Right lobe of liver (tissue), 6 donors: ENCODE measurements at regions not wholly inside any gene's neighbourhood (a gene's known extent, or its start where the extent isn't known, plus 50 kb on each side); places are given as distances from the start of the nearest gene placed in this dataset.
A peak's percentile ranks its signal among the peaks of the same experiment; 100 is the strongest.
"Not testable (repeated sequence)": the region's sequence is repeated elsewhere in the genome, so short reads cannot be mapped to it uniquely, and the experiment has no call there.

Source experiments
- ATAC-seq, 4 donors: fragments of 200-7000 bp; cut with Tn5 transposase; one replicate each; pipeline ENCODE4 v1.9.1; 2020; ENCODE audit warnings: mild to moderate bottlenecking in 4 of 4, moderate library complexity in 4 of 4
- DNase-seq, 3 donors: peaks; one replicate each; pipeline ENCODE4 v3.0.0-alpha.2; 2020
- H3K27ac ChIP-seq, 3 donors: fragments of 200-600 bp; one replicate each; pipeline ENCODE4 v1.8.0; 2022
- H3K27me3 ChIP-seq, 2 donors: fragments of 200-600 bp; one replicate each; pipeline ENCODE4 v1.8.0; 2022
- H3K36me3 ChIP-seq, 4 donors: fragments of 200-600 bp; sonication (generic) in 1 of 4; one replicate each; pipeline versions ENCODE4 v1.5.1 to v1.8.0; 2017 to 2022; ENCODE audit warnings: control low read depth in 1 of 4
- H3K4me1 ChIP-seq, 4 donors: fragments of 200-600 bp; sonication (generic) in 1 of 4; one replicate each; pipeline versions ENCODE4 v1.5.1 to v1.8.0; 2017 to 2022; ENCODE audit warnings: control low read depth in 1 of 4
- H3K4me3 ChIP-seq, 3 donors: fragments of 200-600 bp; one replicate each; pipeline ENCODE4 v1.8.0; 2022
- H3K9me3 ChIP-seq, 4 donors: fragments of 200-600 bp; sonication (generic) in 1 of 4; one replicate each; pipeline versions ENCODE4 v1.5.1 to v1.8.0; 2017 to 2022; ENCODE audit warnings: control low read depth in 1 of 4
- CTCF ChIP-seq, 4 donors: fragments of 200-600 bp in 3 of 4; fragments of 450-650 bp in 1 of 4; IDR thresholded peaks; one replicate each; pipeline versions ENCODE4 v1.5.1 to v1.8.0; 2016 to 2022; ENCODE audit warnings: antibody characterized with exemption in 4 of 4, mild to moderate bottlenecking in 2 of 4
- POLR2A ChIP-seq: fragments of 450-650 bp; IDR thresholded peaks from one replicate; pipeline ENCODE4 v1.6.1; 2017; ENCODE audit warnings: antibody characterized with exemption, mild to moderate bottlenecking
- WGBS: methylation state at CpG from one replicate; pipeline ENCODE4 v1.1.6; 2018; ENCODE audit warnings: low coverage, low lambda C conversion rate; ENCODE audit not compliant: insufficient coverage; ENCODE audit errors: missing lambda C conversion rate; 5-methylcytosine and 5-hydroxymethylcytosine counted together
- intact Hi-C, 2 donors: fragments of 100-400 bp; cut with DNase I; formaldehyde crosslinking; loops; one replicate each; pipeline versions ENCODE4 v1.11.2 to v1.14.1; 2022
- donor health status: DM: no; HTN: yes; CAD: no.
- donor health status: DM: no; HTN: no; CAD: no.
- donor health status: DM: no; HTN: no; CAD: no.
- donor health status: DM: no; HTN: yes; CAD: no.
- donor health status: DM: no; HTN: yes; CAD: no.

DNA sequence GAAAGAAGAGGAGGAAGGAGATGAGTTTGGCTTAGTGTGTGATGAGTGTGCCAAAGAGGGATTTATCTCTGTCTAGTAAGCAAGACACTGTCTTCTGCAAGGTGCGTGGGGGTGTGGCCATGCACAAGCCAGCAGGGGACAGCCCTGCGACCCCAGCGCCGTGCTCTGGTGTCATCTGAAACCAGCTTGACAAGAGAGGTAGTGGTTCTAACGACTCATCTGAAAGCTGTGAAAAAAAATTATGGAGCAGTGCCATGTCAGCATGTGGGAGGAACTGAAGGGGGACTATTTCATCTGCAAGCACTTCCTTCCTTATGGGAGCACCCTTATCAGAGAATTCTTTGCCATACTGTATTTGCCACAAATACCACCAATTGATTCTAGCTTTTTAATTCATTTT lies 398.6 kb downstream of the PSAT1 start:
- TF ChIP-seq CTCF (IDR thresholded peaks at IDR 0.05), result no peak
- TF ChIP-seq POLR2A, result no peak
- WGBS, result 30% methylated on average over 2 of the region's 5 CpGs
- Histone ChIP-seq H3K9me3 (no peaks in the 10 kb centered on the region), H3K27ac (no peak overlapping the region), H3K36me3 (no peaks in the 10 kb centered on the region), H3K27me3 (no peaks in the 10 kb centered on the region), H3K4me3 (no peak overlapping the region), H3K4me1 (no peaks in the 10 kb centered on the region)
- intact Hi-C loops, result no loop called here
- no peak for ATAC-seq
- peak in 1 of 3 donors; percentile 45 for DNase-seq

- no peak overlapping the region for H3K27ac ChIP-seq
Observed at GRCh38 chr9:78697618-78698017, 400.7 kb downstream of the PSAT1 start.

DNA sequence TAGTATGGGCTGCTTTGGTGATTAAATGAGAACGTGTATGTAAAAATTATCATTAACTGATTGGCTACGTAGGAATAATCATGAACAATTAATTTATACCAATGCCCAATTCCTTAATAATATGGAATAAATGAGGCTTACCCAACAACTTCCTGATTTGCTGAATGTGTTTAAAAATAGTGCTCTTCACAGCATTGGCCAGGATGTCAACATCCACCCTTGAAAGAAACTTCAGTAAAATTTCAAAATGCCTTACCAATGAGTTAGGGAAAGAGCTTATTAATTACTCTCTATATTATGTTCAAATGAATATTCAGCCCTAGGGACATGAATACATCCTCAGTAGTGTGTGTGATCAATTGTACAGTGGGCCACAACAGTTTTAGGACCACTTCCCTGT lies 401.4 kb downstream of the PSAT1 start:
- Histone ChIP-seq H3K4me1 (no peaks in the 10 kb centered on the region), H3K27me3 (no peaks in the 10 kb centered on the region), H3K36me3 (no peaks in the 10 kb centered on the region), H3K9me3 (no peaks in the 10 kb centered on the region), H3K27ac (no peak overlapping the region), H3K4me3 (no peak overlapping the region)
- DNase-seq, result no peak
- intact Hi-C loops, result no loop called here
- WGBS, result 55% methylated on average over 2 of the region's 2 CpGs
- TF ChIP-seq CTCF (IDR thresholded peaks at IDR 0.05) (no peak), POLR2A (no peak)
- no peak for ATAC-seq

More at GRCh38 chr9:78697618-78698017, 400.7 kb downstream of the PSAT1 start:
- Histone ChIP-seq H3K4me3 (no peak overlapping the region), H3K36me3 (no peaks in the 10 kb centered on the region), H3K27me3 (no peaks in the 10 kb centered on the region), H3K4me1 (no peaks in the 10 kb centered on the region), H3K9me3 (no peaks in the 10 kb centered on the region)
- WGBS, result 6% methylated on average over 1 of the region's 1 CpG
- DNase-seq (no peak), ATAC-seq (no peak)
- no peak for TF ChIP-seq POLR2A
- TF ChIP-seq CTCF (IDR thresholded peaks at IDR 0.05), result no peak
- intact Hi-C loops, result no loop called here

DNA sequence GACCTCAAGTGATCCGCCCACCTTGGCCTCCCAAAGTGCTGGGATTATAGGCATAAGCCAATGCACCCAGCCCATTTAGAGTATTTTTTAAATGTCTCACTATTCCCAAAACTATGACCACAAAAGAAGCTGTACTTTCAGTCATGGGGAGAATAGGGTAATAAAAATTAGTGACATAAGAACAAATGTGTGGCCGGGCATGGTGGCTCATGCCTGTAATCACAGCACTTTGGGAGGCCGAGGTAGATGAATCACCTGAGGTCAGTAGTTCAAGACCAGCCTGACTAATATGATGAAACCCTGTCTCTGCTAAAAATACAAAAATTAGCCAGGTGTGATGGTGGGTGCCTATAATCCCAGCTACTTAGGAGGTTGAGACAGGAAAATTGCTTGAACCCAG lies 402.3 kb downstream of the PSAT1 start:
- intact Hi-C loops, H3K36me3 ChIP-seq, H3K27me3 ChIP-seq, H3K27ac ChIP-seq, H3K4me3 ChIP-seq, DNase-seq, ATAC-seq, H3K9me3 ChIP-seq, H3K4me1 ChIP-seq: not testable (repeated sequence)
- 70% methylated on average over 3 of the region's 3 CpGs for WGBS

DNA sequence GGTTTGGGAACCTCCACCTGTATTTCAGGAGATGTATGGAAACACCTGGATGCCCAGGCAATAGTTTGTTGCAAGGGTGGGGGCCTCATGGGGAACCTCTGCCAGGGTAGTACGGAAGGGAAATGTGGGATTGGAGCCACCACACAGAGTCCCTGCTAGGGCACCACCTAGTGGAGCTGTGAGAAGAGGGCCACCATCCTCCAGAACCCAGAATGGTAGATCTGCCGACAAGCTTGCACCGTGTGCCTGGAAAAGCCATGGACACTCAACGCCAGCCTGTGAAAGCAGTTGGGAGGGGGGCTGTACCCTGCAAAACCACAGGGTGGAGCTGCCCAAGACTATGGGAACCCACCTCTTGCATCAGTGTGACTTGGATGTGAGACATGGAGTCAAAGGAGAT lies 407.2 kb downstream of the PSAT1 start:
- H3K36me3 ChIP-seq, H3K9me3 ChIP-seq, H3K27me3 ChIP-seq, H3K4me3 ChIP-seq, H3K4me1 ChIP-seq, H3K27ac ChIP-seq, intact Hi-C loops: not testable (repeated sequence)
- peak in 1 of 4 donors; percentile 31 for ATAC-seq
- DNase-seq, result peak in 1 of 3 donors; percentile 45
- WGBS, result no CpG with 5 or more reads among the region's 4 CpGs
- peak; percentile 20 to 53 (median 32) for TF ChIP-seq CTCF (IDR thresholded peaks at IDR 0.05)
